Esophagus muscularis mucosa (tissue), 3 donors: ENCODE measurements at regions not wholly inside any gene's neighbourhood (a gene's known extent, or its start where the extent isn't known, plus 50 kb on each side); places are given as distances from the start of the nearest gene placed in this dataset.

Experiments
- CTCF ChIP-seq, 3 experiments: fragments of 200-600 bp in 2 of 3; fragments of 450-650 bp in 1 of 3; sonication (generic) in 2 of 3; IDR thresholded peaks; one replicate each; pipeline ENCODE4 v1.5.1; 2017 to 2019; ENCODE audit warnings: antibody characterized with exemption in 3 of 3, mild to moderate bottlenecking in 2 of 3, moderate library complexity in 1 of 3
- POLR2AphosphoS5 ChIP-seq, 2 donors: sonication (generic); formaldehyde crosslinking; IDR thresholded peaks; one replicate each; pipeline ENCODE4 v1.6.1; 2017; ENCODE audit warnings: antibody characterized with exemption in 2 of 2

- TF ChIP-seq POLR2AphosphoS5 (IDR thresholded peaks at IDR 0.05) (no peak), CTCF (IDR thresholded peaks at IDR 0.05) (no peak)
Measured at GRCh38 chr10:65531545-65531944, 1394.3 kb upstream of the LRRTM3 start.
